PFSK-1 (cell line): ENCODE measurements at regions not wholly inside any gene's neighbourhood (a gene's known extent, or its start where the extent isn't known, plus 50 kb on each side); places are given as distances from the start of the nearest gene placed in this dataset.

Source experiments
- POLR2AphosphoS5 ChIP-seq: IDR thresholded peaks from 2 replicates; pipeline ENCODE4 v1.6.1; 2012; ENCODE audit warnings: low read depth, mild to moderate bottlenecking, control low read depth, low read length, moderate library complexity
- SIN3A ChIP-seq: IDR thresholded peaks from 2 replicates; pipeline ENCODE4 v1.6.1; 2012; ENCODE audit warnings: mild to moderate bottlenecking, low read length, moderate library complexity, borderline replicate concordance; ENCODE audit not compliant: insufficient read depth
- TAF1 ChIP-seq: IDR thresholded peaks from 2 replicates; pipeline ENCODE4 v1.6.1; 2012; ENCODE audit warnings: low read length, control low read depth, borderline replicate concordance; ENCODE audit not compliant: insufficient read depth

- TF ChIP-seq POLR2AphosphoS5 = no peak
- no peak for TF ChIP-seq TAF1
- no peak for TF ChIP-seq SIN3A
These were observed 216.4 kb upstream of the GYPA start for GRCh38 chr4:144356941-144357381.
